ENCODE measurements at regions not wholly inside any gene's neighbourhood (a gene's known extent, or its start where the extent isn't known, plus 50 kb on each side); places are given as distances from the start of the nearest gene placed in this dataset.

DNA sequence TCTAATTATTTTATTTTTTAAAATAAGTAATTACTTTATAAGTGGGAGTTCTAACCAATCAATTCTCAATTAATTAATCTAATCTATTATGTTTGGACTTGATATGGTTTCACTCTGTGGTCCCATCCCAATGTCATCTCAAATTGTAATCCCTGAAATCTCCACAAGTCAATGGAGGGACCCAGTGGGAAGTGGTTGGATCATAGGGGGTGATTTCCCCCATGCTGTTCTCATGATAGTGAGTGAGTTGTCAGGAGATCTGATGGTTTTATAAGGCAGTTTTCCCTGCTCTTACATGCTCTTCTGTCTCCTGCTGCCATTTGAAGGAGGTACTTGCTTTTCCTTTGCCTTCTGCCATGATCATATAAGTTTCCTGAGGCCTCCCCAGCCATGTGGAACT is 836.1 kb downstream of the GALC start:
- TF ChIP-seq FOXP2 (optimal IDR thresholded peaks at IDR 0.05; ENCODE audit: borderline replicate concordance, extremely low read depth, extremely low read length, insufficient read depth) (no peak), TAF1 (IDR thresholded peaks at IDR 0.05; ENCODE audit: borderline replicate concordance, insufficient read depth, low read length) (no peak)

Measured in PFSK-1 (cell line).